ENCODE measurements at regions not wholly inside any gene's neighbourhood (a gene's known extent, or its start where the extent isn't known, plus 50 kb on each side); places are given as distances from the start of the nearest gene placed in this dataset.

DNA sequence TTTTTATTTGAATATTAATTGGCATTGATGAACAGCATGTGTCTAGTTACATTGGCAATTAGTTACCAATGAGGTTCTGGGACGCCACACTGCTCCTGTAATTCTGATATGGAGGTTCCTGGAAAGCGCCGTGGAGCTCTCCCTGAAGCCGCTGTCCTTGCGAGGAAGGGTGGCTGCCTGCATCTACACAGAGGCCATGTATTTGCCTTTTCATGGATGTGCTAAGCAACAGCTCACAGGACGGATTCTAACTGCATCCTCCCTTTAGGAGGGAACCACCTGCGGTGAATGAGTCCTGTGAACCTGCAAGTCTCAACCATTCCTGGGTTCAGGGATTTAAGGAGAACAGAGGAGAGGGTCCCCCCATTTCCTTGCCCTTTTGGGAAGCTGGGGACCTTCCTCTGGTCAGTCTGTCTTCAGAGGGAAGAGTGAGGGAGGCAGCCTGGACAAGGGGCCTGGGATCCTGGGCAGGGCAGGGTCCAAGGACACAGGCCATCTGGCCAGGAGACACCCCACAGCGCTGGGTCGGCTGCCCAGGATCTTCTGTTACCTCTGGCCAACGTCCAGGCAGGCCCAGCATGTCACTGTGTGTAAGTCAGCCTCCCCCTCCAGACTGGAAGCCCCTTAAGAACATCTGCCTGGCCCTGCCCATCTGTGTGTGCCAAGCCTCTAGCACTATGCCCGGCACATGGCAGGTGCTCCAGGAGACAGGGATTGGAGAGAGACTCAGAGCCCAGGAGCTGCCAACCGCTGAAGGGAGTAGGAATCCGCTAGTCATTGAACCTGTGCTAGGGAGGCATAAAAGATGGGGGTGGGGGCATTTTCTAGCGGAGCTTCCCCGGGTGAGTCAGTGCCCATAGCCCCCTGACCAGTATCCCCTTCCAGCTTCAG lies 314.1 kb upstream of the TNRC6C start:
- TF ChIP-seq, protein P1, sequence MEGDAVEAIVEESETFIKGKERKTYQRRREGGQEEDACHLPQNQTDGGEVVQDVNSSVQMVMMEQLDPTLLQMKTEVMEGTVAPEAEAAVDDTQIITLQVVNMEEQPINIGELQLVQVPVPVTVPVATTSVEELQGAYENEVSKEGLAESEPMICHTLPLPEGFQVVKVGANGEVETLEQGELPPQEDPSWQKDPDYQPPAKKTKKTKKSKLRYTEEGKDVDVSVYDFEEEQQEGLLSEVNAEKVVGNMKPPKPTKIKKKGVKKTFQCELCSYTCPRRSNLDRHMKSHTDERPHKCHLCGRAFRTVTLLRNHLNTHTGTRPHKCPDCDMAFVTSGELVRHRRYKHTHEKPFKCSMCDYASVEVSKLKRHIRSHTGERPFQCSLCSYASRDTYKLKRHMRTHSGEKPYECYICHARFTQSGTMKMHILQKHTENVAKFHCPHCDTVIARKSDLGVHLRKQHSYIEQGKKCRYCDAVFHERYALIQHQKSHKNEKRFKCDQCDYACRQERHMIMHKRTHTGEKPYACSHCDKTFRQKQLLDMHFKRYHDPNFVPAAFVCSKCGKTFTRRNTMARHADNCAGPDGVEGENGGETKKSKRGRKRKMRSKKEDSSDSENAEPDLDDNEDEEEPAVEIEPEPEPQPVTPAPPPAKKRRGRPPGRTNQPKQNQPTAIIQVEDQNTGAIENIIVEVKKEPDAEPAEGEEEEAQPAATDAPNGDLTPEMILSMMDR (IDR thresholded peaks at IDR 0.05; ENCODE audit: borderline replicate concordance, control extremely low read depth, extremely low read depth, insufficient read depth, missing control alignments) = no peak

DNA sequence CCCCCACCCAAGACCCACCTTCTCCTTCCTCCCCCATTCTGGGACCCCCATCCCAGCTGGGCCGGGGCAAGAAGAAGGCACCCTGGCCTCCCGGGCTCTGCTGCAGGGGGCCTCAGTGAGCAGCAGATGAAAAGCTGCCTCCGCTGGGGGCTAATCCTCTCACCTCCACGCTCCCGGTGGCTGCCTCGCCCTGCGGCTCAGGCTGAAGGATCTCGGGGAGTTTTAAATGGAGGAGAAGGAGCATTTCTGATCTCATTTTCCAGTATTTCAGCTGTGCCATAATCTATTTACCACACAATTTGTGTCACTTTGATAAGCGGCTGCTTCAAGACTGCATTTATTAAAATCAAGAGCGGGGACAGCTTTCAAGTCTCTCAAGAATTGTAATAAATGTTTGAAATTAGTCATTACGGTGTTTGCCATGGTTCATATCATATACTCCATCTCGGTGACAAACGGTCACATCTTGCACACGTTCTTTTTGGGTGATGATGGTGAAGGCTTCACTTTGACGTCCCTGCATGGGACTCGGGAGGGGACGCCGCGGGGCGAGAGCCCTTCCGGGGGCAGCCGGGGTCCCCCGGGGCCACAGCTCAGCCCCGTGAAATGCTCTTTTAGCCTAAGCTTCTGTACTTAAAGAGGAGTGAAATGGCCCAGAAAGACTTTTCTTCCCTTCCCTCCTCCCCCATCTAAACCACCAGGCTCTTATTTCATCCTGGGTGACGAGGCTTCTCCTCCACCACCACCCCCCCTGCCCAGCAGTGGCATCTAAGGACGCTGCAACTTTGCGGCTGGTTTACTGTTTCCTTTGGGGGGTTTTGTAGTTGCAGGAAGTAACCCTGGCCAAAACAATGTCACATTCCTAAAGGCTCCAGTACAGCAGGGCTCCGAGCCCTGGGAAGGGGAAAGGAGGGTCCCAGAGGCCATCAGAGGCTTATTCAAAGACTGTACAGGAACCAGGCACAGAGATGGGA lies 313.1 kb upstream of the TNRC6C start:
- in situ Hi-C loops (cut with MboI; ENCODE audit: low sequenced_read_pairs, unreplicated experiment) = no loop called here
- TF ChIP-seq, protein P1 (IDR thresholded peaks at IDR 0.05; ENCODE audit: borderline replicate concordance, control extremely low read depth, extremely low read depth, insufficient read depth, missing control alignments) = no peak
- DNase-seq (ENCODE audit: low spot score) = no peak

More for the DNA sequence above, 314.1 kb upstream of the TNRC6C start:
- in situ Hi-C loops (cut with MboI; ENCODE audit: low sequenced_read_pairs, unreplicated experiment) = no loop called here
- no peak for DNase-seq (ENCODE audit: low spot score)

DNA sequence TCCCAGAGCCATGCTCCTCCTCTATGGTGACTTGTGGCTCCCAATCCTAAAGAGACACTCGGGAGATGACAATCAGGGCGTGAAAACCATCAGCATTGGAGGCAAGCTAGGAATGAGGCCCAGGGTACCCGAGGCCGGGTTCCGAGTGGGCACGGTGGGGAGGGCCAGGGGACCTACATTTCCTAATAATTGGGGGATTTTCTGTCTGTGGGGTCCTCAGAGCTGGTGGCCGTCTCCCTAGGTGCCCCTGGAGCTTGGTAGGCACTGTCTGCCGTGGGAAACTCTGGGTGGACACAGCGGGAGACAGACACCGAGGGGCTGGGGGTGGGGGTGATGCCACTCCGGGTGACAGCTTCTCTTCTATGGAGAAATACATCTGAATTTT lies 312.5 kb upstream of the TNRC6C start:
- TF ChIP-seq, protein P1 (IDR thresholded peaks at IDR 0.05; ENCODE audit: borderline replicate concordance, control extremely low read depth, extremely low read depth, insufficient read depth, missing control alignments) = no peak
- in situ Hi-C loops (cut with MboI; ENCODE audit: low sequenced_read_pairs, unreplicated experiment) = no loop called here
- no peak for DNase-seq (ENCODE audit: low spot score)

DNA sequence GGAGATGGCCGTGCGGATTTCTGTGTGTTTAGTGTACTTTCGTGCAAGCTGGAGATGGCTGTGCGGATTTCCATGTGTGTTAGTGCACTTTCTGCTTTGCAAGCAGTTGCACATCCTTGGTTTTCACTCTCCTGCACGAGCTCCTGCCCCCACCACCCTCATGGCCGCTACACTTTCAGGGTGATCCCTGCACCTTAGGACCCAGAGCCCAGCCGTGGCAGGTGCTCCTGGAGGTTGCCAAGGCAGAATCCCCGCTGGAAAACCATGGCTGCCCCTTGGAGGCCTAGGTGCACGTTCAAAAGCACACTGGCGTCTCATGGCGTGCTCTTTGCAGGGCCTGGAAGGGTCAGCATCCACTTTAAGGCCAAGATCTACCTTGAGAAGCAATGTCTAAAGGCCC lies 311.0 kb upstream of the TNRC6C start:
- DNase-seq (ENCODE audit: low spot score) = no peak
- TF ChIP-seq, protein P1 (IDR thresholded peaks at IDR 0.05; ENCODE audit: borderline replicate concordance, control extremely low read depth, extremely low read depth, insufficient read depth, missing control alignments) = no peak
- in situ Hi-C loops (cut with MboI; ENCODE audit: low sequenced_read_pairs, unreplicated experiment) = no loop called here

DNA sequence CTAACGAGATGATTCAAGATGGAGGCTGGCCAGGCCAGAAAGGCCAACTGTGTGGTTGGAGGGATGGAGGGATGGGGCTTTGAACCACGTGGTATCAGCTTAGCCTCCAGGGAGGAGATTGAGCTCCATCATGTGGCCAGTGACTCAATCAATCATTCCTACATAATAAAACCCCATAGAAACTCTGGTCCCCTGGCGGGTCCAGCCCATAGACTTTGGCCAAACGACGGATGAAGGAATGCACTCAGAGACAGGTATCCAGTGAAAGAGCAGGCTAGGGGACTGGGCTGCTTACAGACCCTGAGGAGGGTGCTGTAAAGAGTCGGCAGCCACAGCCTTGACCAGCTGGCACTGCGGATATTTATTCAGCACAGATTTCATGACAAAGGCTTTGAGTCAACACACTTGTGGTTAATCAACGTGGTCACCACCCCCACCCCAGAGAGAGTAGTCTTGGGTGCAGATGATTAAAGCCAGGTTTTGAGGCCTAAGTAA lies 308.7 kb upstream of the TNRC6C start:
- in situ Hi-C loops (cut with MboI; ENCODE audit: low sequenced_read_pairs, unreplicated experiment) = no loop called here
- no peak for DNase-seq (ENCODE audit: low spot score)
- TF ChIP-seq, protein P1 (IDR thresholded peaks at IDR 0.05; ENCODE audit: borderline replicate concordance, control extremely low read depth, extremely low read depth, insufficient read depth, missing control alignments) = no peak

DNA sequence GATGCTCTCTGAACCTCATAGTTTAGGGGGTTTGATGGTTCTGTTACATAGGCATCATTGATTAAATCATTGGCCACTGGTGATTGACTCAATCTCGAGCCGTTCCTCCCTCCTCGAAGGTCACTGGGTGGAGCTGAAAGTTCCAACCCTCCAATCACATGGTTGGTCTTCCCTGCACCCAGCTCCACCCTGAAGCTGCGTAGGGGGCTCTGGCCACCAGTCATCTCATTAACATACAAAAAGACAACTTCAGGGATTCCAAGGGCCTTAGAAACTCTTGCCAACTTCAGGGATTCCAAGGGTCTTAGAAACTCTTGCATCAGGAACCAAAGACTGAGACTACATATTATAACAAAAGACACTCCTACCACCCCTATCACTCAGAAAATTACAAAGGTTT lies 306.5 kb upstream of the TNRC6C start:
- DNase-seq (ENCODE audit: low spot score) = no peak
- TF ChIP-seq, protein P1 (IDR thresholded peaks at IDR 0.05; ENCODE audit: borderline replicate concordance, control extremely low read depth, extremely low read depth, insufficient read depth, missing control alignments) = no peak
- in situ Hi-C loops (cut with MboI; ENCODE audit: low sequenced_read_pairs, unreplicated experiment) = no loop called here
